GM19463 (cell line): ENCODE measurements at regions not wholly inside any gene's neighbourhood (a gene's known extent, or its start where the extent isn't known, plus 50 kb on each side); places are given as distances from the start of the nearest gene placed in this dataset.
"Not testable (repeated sequence)": the region's sequence is repeated elsewhere in the genome, so short reads cannot be mapped to it uniquely, and the experiment has no call there.

Experiments
- ATAC-seq: cut with Tn5 transposase; IDR thresholded peaks from one replicate; pipeline ENCODE4 v1.9.1; 2021; ENCODE audit warnings: mild to moderate bottlenecking, moderate library complexity; ENCODE audit not compliant: unreplicated experiment

DNA sequence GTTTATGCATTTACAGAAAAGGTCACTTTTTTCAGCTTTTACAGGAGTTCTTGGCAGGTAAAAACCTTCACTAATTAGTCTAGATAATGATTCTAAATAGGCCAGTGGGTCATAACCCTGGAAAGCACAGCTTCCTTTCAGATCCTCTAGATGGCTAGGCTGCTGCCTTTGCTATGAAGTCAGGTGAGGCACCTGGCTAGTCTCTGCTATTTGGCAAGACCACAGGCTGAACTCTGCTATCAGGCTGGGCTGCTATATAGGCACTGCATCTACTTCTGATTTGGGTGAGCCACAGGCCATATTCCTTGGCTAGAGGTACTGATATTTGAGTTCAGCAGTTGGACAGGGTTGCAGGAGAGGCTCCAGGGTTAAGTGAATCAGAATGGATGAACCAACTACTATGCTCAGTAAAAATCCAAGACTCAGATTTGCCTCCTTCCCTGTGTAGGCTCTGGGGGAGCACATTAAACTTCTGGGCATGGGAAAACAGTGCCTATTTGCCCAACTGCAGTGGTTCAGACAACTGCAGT, 665.7 kb upstream of the TBL1XR1 start:
- no peak for ATAC-seq

DNA sequence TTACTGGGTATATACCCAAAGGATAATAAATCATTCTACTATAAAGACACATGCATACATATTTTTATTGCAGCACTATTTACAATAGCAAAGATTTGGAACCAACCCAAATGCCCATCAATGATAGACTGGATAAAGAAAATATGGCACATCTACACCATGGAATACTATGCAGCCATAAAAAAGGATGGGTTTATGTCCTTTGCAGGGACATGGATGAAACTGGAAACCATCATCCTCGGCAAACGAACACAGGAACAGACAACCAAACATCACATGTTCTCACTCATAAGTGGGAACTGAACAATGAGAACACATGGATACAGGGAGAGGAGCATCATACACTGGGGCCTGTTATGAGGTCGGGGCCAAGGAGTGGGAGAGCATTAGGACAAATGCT, 665.0 kb upstream of the KCNMB2 start:
- not testable (repeated sequence) for ATAC-seq

DNA sequence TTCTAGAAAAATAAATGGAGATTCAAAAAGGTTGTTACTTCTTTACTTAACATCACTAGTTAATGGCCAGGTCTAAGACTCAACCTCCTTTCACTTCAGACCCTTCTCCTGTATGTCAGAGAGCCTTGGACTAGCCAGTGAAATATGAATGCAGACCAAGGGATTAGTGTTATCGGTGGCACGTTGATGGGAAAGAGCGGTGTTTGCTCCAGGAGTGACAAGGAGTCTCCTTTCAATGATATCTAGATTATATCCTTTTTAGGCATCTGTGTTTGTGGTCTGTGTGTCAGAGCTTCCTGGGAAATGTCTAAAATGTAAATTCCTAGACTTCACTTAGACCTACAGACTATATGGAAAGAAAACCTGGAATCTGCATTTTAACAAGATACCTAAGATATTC, 658.0 kb upstream of the KCNMB2 start:
- ATAC-seq = no peak

DNA sequence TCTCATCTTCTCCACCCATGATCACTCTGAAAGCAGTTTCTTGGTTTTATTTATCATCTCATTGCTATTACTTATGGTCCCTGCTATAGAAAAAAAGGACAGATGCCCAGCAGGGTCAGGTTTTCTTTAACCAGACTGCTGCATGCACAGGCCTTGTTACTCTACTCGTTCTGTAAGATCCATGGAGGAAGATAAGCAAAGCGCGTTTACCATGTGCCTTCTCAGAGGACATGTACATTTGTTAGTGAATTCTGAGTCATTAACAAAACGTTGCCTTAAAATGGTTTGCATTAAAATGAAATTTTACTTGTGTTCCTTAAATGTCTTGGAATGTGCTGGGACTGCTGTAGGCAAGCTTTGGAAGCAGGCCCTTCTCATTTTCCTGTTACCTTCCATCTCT, 657.3 kb upstream of the KCNMB2 start:
- ATAC-seq = no peak

DNA sequence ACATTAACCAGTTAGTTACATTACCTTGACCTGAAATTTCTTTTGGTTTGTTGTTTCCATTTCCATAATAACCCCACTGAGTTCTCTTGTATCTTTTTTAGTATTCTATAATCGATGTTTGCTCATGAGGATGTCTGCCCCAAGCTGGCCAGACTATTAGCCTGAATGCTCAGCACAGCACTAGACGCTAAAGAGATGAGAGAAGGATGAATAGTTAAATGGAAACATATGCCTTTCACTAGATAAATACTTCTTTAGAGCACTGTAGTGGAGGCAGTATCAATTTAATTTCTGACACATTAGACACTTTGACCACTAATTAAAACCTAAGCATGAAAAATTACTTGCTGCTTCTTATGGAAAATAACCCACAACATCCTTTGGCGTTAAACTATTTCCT, 654.9 kb upstream of the KCNMB2 start:
- ATAC-seq = no peak

DNA sequence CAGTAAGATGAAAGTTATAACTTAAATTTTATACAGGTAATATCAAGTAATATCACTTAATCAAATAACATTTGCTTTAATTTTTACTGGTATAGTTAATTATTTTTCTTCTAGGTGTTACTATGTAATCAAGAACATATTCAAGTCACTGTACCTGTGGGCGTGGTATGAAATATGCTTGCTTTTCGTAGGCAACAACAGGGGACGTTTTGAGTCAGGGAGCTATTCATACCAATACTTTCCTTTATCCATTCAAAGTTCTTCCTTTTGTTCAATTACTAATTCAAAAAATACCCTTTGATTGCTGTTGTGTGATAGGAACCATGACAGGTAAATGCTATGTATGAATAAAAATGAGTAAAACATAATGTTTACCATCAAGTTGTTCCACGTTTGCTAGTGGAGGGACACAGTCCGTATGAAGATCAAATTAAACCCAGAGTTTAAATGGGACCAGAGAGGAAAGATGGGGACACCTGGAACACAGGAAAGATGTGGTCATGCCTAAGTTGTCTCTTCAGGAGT, 654.0 kb upstream of the KCNMB2 start:
- no peak for ATAC-seq

DNA sequence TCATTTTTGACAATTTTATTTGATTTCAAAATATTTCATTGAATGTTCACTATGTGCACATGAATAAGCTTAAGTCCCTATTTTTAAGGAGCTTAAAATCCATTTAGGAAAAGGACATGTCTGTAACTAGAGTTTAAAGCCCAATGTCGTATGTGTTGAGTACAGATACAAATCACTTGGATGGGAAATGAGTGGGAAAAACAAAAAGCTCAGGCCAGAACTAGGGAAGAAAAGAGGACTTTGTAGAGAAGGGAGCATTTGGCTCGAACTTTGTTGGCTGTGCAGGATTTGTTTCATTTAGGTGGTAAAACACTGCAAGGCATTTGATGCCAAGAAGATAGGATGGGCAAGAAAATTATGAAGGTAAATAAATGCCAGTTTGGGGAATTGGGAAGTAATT, 653.1 kb upstream of the KCNMB2 start:
- no peak for ATAC-seq

DNA sequence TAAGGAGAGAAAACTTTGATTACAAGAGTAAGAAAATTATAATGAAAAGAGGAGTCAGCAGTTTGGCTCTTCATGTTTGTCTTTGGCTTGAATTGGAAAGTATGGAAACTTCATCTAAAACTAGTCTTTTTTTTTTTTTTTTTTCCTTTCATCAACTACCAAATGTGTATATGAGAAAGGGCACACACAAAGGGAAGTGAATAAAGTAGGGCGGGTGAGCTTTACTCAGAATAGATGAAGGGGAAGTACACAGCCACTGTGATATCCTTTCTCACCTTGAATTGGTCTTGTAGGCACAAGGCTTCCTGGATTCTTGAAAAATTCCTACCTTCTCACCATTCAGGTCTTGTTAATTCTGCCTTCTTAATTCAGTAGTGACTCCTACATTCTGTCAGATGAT, 652.3 kb upstream of the KCNMB2 start:
- ATAC-seq = peak; percentile 51

DNA sequence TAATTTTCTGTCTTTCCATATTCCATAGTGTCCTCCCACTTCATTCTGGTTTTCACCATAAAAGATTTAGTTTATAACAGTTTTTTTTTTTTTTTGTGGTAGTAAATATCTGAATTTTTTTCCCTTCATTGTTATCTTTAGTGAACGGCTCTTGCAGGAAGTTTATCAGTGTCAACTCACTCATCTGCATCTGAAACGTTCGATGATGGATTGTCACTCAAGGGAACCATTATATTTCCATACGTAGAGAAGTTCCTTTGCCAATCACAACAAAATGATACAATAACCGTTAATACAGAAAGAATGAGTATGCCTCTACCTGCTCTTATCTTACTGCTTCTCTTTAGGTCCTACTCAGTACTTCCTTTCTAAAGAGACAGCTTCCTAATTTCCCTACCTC, 651.2 kb upstream of the KCNMB2 start:
- no peak for ATAC-seq

DNA sequence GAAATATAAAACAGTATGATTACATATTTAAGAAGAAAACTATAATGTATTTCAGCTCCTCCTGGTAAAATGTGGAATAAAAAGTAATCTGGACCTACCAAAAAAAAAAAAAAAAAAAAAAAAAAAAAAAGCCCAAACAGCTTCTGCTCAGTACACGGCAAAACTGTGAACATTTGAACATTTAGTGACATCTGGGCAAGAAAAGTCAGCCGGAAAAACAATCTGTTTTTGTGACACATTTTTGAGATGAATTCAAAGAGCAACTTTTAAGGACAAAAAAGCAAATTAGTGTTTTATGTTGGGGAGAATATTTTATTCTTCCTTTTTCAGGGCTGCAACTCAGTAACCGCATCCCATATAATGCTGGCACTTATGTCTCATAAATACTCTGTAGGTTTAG, 649.7 kb upstream of the KCNMB2 start:
- no peak for ATAC-seq

DNA sequence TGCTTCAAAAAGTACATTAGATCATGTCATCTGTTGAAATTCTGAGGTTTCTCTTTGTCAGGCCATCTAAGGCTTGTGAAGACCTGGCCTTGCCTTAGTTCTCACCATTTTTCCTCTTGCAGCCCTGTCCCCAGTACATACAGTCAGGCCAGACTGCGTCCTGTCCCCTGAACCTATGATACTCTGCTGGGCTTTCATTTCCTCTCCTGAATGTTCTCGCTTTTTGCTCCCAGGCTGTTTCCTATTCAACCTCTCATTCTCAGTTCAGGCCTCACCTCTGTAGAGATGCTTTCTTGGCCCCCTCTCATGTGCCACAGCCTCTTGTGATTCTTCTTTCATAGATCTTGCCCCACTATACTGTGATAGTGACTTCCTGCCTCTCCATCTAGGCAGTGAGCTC, 648.8 kb upstream of the KCNMB2 start:
- peak; percentile 66 for ATAC-seq

DNA sequence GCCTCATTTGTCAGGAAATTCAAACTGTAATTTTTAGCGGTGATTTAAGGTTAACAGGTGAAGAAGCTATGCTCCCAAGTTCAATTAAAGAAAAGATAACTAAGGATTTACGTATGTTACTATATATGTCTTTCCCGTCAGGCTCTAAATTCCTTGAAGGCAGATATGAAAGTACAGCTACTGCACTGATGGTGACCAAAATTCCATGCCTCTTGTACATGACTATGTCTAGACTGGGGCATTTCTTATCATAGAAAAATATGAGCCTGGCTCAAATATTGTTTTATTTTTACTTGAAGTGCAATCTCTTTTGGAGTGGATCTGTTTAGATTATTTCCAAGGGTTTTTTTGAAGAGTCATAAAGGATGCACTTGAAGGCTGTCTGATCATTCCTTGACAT, 647.1 kb upstream of the KCNMB2 start:
- no peak for ATAC-seq

DNA sequence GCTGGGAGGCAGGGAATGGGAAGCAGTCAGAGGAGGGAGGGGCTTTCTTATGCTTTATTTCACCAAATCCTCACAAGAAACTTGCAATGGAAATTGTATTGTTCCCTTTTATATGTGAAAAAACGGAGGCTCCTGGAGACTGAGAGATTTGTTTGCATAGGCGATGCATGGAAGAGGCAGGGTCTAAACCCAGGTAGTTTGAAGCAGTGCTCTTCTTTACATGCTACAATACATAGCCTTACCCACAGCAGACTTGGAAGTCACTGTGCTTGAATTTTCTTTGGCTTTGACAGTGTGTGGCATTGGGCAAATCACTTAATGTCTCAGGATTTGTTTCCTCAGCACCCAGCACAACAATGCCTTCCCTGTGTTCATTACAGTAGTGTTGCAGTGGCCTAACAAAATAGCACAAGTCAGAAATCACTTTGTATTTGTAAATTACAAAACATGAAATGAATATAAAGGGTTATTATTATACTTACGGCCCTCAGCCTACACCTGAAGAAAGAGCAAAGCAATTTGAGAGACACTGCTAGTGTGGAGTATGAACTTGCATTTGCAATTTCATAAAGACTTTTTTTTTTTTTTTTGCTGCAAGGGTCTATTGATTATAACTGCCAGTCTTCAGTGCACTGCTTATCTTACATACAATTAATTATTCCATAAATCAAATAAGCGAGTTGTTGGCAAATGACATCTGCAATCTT, 646.4 kb upstream of the KCNMB2 start:
- no peak for ATAC-seq

DNA sequence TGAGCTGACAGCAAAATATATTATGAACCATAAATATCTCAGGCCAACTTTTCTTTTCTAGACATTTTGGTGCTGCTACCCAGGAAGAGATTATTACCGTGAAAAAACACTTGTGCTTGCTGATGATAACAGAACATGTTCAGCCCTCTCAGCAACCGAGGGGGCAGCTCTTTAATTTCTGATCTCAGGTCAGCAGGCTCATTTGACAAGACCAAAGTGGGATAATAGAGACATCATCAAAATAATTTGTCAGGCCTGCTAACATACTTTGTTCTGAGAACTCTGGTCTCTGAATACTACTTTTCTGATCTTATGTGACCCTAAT, 645.9 kb upstream of the KCNMB2 start:
- no peak for ATAC-seq

DNA sequence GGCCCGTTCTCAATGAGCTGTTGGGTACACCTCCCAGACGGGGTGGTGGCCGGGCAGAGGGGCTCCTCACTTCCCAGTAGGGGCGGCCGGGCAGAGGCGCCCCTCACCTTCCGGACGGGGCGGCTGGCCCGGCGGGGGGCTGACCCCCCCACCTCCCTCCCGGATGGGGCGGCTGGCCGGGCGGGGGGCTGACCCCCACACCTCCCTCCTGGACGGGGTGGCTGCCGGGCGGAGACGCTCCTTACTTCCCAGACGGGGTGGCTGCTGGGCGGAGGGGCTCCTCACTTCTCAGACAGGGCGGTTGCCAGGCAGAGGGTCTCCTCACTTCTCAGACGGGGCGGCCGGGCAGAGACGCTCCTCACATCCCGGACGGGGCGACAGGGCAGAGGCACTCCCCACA, 644.7 kb upstream of the KCNMB2 start:
- not testable (repeated sequence) for ATAC-seq

DNA sequence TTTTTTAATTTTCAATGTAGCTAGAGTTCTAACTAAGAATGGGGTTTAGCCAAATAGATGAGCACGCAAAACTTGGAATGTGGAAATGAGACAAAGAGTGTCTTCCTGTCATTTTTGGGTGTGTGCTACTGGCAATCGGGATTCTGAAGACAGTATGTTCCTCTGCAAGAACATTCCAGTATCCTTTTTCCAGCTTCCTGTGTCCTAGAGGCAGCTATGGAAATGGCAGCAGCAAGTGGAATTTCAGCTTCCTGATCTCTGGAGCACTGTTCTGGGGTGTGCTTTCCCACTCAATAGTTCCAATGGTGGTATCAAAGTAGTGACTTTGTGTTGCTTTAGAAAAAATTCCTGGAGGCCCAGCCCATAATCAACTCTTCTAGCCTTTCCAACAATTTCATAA, 642.9 kb upstream of the KCNMB2 start:
- ATAC-seq = no peak

DNA sequence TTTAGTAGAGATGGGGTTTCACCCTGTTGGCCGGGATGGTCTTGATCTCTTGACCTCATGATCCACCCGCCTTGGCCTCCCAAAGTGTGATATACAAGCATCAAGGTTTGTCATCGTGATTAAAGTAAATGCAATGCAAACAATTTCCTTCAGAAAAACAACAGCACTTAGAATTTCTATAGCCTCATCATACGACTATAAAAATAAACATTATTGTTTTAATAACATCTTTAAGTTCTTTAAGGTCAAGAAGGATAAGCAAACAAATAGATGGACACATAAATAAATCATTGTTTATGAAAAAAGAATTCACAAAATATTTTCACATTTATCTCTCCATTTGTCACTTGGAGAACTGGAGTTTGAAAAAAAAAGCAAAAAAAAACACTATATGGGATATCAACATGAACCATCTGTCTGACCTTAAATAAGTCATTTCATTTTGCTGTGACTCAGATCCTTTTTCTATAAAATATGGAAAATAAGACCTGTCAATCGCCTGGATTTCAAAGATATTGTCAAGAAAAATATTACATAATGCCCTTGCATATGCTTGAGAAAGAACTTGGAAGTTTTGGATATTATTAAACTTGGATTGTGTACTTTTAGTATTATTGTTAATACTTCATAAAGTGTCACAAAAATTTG, 642.0 kb upstream of the KCNMB2 start:
- no peak for ATAC-seq

DNA sequence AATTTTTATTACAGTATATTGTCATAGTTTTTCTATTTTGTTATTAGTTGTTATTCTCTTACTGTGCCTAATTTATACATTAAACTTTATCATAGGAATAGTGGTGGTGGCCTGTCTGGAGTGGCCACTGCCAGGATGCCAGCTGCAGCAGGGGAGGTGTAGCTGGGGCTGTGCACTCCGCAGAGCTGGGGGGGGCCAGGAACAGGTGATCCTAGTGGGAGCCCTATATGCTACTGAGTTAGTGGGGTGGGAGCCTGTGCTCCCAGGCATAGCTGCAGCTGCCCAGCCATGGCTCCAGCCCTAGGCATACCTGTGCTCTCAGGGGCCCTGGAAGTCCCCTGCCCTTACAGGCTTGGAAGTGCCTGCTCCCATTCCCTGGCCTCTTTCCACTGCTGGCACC, 638.1 kb upstream of the KCNMB2 start:
- ATAC-seq = no peak

DNA sequence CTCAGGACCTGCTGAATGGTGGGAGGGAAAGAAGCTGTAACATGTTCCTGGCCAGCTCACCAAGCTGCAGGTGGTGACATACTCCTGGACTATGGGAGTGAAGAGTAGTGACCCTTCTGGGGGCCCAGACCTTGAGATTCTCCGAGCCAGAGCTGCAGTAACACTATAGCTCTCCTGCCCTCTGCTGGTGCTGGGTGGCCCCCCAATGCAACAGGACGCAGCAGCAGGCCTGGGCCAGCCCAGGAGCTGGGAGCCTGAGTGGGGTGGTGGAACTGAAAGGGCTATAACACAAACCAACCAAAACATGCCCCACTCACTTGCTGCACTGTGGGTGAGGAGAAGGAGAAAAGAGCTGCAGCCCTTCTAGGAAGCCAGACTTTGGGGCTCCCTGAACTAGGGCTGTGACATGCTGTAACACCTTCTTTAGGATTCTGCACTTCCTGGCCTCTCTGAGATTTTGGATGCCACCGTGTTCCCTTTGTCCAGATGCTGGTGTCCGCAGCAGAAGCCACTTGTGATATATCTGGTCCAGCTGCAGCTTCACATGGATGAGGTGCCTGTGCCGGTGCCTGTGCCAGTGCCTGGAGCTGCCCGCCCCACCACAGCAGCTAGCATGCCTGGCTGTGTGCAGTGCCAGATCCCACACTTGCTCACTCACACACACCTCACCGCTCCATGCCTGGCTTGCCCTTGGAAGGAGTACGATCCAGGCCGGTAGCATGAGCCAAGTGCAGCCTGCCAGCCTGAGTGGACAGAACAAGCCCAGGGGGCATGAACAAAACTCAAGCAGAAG, 636.8 kb upstream of the KCNMB2 start:
- ATAC-seq = no peak

DNA sequence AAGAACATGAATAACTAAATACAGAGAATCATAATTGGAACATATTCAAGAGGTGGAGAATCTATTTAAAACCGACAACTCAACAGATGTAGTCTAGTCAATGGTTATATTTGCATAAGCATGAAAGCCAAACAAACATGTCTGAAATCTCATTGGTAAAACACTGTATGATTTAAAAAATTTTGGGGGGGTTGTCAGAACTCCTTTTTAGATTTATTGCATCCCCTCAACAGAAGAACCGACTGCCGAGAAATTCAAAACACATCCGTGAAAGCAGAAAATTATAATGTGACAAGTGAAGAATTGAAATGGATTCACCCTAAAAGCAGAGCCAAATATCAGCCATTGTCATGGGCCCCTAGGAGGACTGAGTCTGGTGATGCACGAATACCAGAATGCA, 633.4 kb upstream of the KCNMB2 start:
- ATAC-seq = no peak

DNA sequence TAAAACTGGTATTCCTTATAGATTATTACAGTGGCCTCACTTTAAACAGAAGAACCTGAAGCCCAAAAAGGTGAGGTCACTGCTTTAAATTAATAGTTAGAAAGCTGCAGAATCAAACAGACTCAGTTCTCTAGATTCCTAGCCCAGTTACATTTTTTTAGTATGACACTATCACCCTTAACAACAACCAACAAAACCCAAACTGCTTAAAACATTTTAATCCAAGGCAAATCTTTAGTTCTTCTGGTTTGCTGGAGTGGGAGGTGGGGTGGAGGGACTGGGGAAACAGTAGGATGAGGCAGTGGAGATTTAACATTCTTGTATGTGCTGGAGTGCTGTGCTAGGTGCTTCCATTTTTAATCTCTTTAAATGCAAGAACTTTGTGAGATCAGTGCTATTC, 631.6 kb upstream of the KCNMB2 start:
- ATAC-seq = no peak
